GM12878 (cell line): ENCODE measurements at regions not wholly inside any gene's neighbourhood (a gene's known extent, or its start where the extent isn't known, plus 50 kb on each side); places are given as distances from the start of the nearest gene placed in this dataset.

Experiments used
- ATAC-seq: fragments of 200-7000 bp; cut with Tn5 transposase; 3 replicates; pipeline ENCODE4 v1.9.1; 2020; ENCODE audit warnings: mild to moderate bottlenecking, moderate library complexity
- BruUV-seq: library from RNA; stranded (reverse); fragments of 400-500 nt; replicated peaks from 2 replicates; lab custom pipeline; 2021; lab: Mats Ljungman, UMichigan
- CTCF ChIA-PET: fragments of 300-600 bp; sonication (Branson Sonifier 250); formaldehyde crosslinking; extraction: SDS; loops from one replicate; lab custom pipeline; 2021; ENCODE audit warnings: inconsistent platforms; lab: Yijun Ruan, JAX
- POLR2A ChIA-PET: fragments of 350-600 bp; formaldehyde crosslinking; extraction: SDS; loops from one replicate; lab custom pipeline; 2021; ENCODE audit warnings: inconsistent platforms; lab: Charles Lee
- RAD21 ChIA-PET: fragments of 300-600 bp; sonication (Branson Sonifier 250); formaldehyde crosslinking; loops from one replicate; lab custom pipeline; 2023; ENCODE audit warnings: antibody characterized with exemption; ENCODE audit not compliant: unreplicated experiment; lab: Charles Lee
- SMC1A ChIA-PET: fragments of 300-600 bp; sonication (Branson Sonifier 250); formaldehyde crosslinking; loops from one replicate; lab custom pipeline; 2023; ENCODE audit not compliant: unreplicated experiment, uncharacterized antibody; lab: Charles Lee
- DNase-seq: peaks from one replicate; pipeline ENCODE4 v3.0.0-alpha.2; 2011; ENCODE audit warnings: low read depth, low spot score
- FAIRE-seq: peaks from 3 replicates; lab custom pipeline; 2011; peaks lifted over from hg19 to GRCh38; lab: Jason Lieb, UNC
- H2AFZ ChIP-seq: 2 replicates; pipeline ENCODE4 v1.6.0; 2011; ENCODE audit warnings: low read depth, low read length, control low read depth; ENCODE audit not compliant: control insufficient read depth
- H3K27ac ChIP-seq: 2 replicates; pipeline ENCODE4 v1.5.1; 2011; ENCODE audit warnings: control low read depth; ENCODE audit not compliant: control insufficient read depth, insufficient read depth
- H3K27me3 ChIP-seq, 2 experiments: replicated peaks in 1 of 2; 2 replicates each; pipeline versions ENCODE4 v1.6.0 to v1.6.1; 2011; ENCODE audit warnings: low read length in 1 of 2; ENCODE audit not compliant: control insufficient read depth in 2 of 2, insufficient read depth in 2 of 2
- H3K36me3 ChIP-seq, 2 experiments: 2 replicates each; pipeline ENCODE4 v1.5.1; 2011; ENCODE audit warnings: low read length in 1 of 2; ENCODE audit not compliant: control insufficient read depth in 2 of 2, insufficient read depth in 2 of 2
- H3K4me1 ChIP-seq: 2 replicates; pipeline ENCODE4 v1.6.1; 2011; ENCODE audit warnings: mild to moderate bottlenecking, low read length, moderate library complexity, mixed read lengths; ENCODE audit not compliant: control insufficient read depth, insufficient read depth
- H3K4me2 ChIP-seq: 2 replicates; pipeline ENCODE4 v1.6.0; 2011; ENCODE audit warnings: control low read depth; ENCODE audit not compliant: control insufficient read depth, insufficient read depth
- H3K4me3 ChIP-seq: fragments of 200-600 bp; sonication (generic); 2 replicates; pipeline ENCODE4 v1.5.1; 2016
- H3K79me2 ChIP-seq: 2 replicates; pipeline ENCODE4 v1.6.0; 2011; ENCODE audit warnings: low read length; ENCODE audit not compliant: control insufficient read depth, insufficient read depth
- H3K9ac ChIP-seq: 2 replicates; pipeline ENCODE4 v1.8.0; 2011; ENCODE audit warnings: low read length, control low read depth, mixed read lengths; ENCODE audit not compliant: control insufficient read depth, insufficient read depth
- H3K9me3 ChIP-seq: replicated peaks from 3 replicates; pipeline ENCODE4 v1.5.1; 2011; ENCODE audit warnings: mild to moderate bottlenecking, low read length; ENCODE audit not compliant: control insufficient read depth, insufficient read depth
- H4K20me1 ChIP-seq: 2 replicates; pipeline ENCODE4 v1.6.0; 2011; ENCODE audit not compliant: control insufficient read depth, insufficient read depth
- ASH2L ChIP-seq: fragments of 300-600, 200-600 bp; sonication (generic); IDR thresholded peaks from 2 replicates; pipeline ENCODE4 v1.6.1; 2017; ENCODE audit warnings: low read depth, mild to moderate bottlenecking, borderline replicate concordance
- GABPA ChIP-seq: IDR thresholded peaks from 2 replicates; pipeline ENCODE4 v1.6.1; 2014; ENCODE audit warnings: antibody characterized with exemption, low read depth, mild to moderate bottlenecking, inconsistent platforms
- JUND ChIP-seq: IDR thresholded peaks from 2 replicates; pipeline ENCODE4 v1.6.1; 2012; ENCODE audit warnings: low read depth, mild to moderate bottlenecking, low read length, improper control_type of control experiment, moderate library complexity
- POLR2AphosphoS2 ChIP-seq: IDR thresholded peaks from 2 replicates; pipeline ENCODE4 v1.6.1; 2011; ENCODE audit warnings: low read depth, mild to moderate bottlenecking, low read length, improper control_type of control experiment, moderate library complexity
- SMAD5 ChIP-seq: IDR thresholded peaks from 2 replicates; pipeline ENCODE4 v1.6.1; 2016; ENCODE audit warnings: antibody characterized with exemption, low read depth
- ZBTB11 ChIP-seq: fragments of 450-650 bp; formaldehyde crosslinking; IDR thresholded peaks from 2 replicates; pipeline ENCODE4 v1.5.0; 2022; ENCODE audit warnings: mild to moderate bottlenecking, missing genetic modification characterization
- ZNF217 ChIP-seq: fragments of 450-650 bp; IDR thresholded peaks from 2 replicates; pipeline ENCODE4 v1.6.1; 2017; ENCODE audit warnings: antibody characterized with exemption, mild to moderate bottlenecking
- ZZZ3 ChIP-seq: IDR thresholded peaks from 2 replicates; pipeline ENCODE4 v1.6.1; 2011; ENCODE audit warnings: low read depth; ENCODE audit not compliant: control insufficient read depth, insufficient read length
- WGBS: methylation state at CpG from one replicate; pipeline ENCODE4 v1.1.6; 2016; ENCODE audit warnings: low lambda C conversion rate; ENCODE audit not compliant: insufficient replicate concordance, insufficient coverage; ENCODE audit errors: missing lambda C conversion rate; 5-methylcytosine and 5-hydroxymethylcytosine counted together
- in situ Hi-C: fragments of 300-500 bp; cut with MboI; formaldehyde crosslinking; loops from 9 replicates; pipeline ENCODE4 v1.14.3; 2018; ENCODE audit warnings: mixed read lengths
- intact Hi-C: fragments of 100-400 bp; cut with micrococcal nuclease; formaldehyde crosslinking; loops from one replicate; pipeline ENCODE4 v1.14.2; 2022; ENCODE audit not compliant: unreplicated experiment

- TF ChIP-seq ZBTB11 (CRISPR knock-in tag) (no peak), GABPA (no peak), POLR2AphosphoS2 (no peak)
These were observed 320.1 kb upstream of the DIO3 start (continued) for GRCh38 chr14:101241147-101241546.

- Histone ChIP-seq H2AFZ (no peak overlapping the region), H3K4me1 (no peaks in the 10 kb centered on the region), H3K4me2 (no peak overlapping the region)
- POLR2A ChIA-PET, result no interaction called here
- no peak for TF ChIP-seq JUND
- no peak for TF ChIP-seq ZNF217
- TF ChIP-seq ASH2L, result no peak
- no peak for TF ChIP-seq ZZZ3
- TF ChIP-seq SMAD5, result no peak
- TF ChIP-seq, all 136 proteins: peak for 0
- H3K4me3 ChIP-seq, result no peak overlapping the region
- no peaks in the 10 kb centered on the region for H3K36me3 ChIP-seq
- FAIRE-seq (no peak), DNase-seq (no peak), ATAC-seq (no peak)
- H3K9me3 ChIP-seq, result no peaks in the 10 kb centered on the region; the same call in 1 of the 3 replicates
- H4K20me1 ChIP-seq, result no peaks in the 10 kb centered on the region
- in situ Hi-C loops (no loop called here), intact Hi-C loops (no loop called here)
- H3K27ac ChIP-seq, result no peak overlapping the region
- H3K9ac ChIP-seq, result no peak overlapping the region
- ChIA-PET CTCF (no interaction called here), SMC1A (no interaction called here), RAD21 (no interaction called here)
- no TSS peak for BruUV-seq
- WGBS, result 36% methylated on average over 10 of the region's 10 CpGs
- H3K27me3 ChIP-seq, result no peaks in the 10 kb centered on the region
- H3K79me2 ChIP-seq, result no peaks in the 10 kb centered on the region
These were observed 319.5 kb upstream of the DIO3 start for GRCh38 chr14:101241807-101242278.
